ENCODE measurements at regions not wholly inside any gene's neighbourhood (a gene's known extent, or its start where the extent isn't known, plus 50 kb on each side); places are given as distances from the start of the nearest gene placed in this dataset.

GRCh38 chr3:117610156-117610555 is 900.6 kb downstream of the TUSC7 start:
- no peak for DNase-seq (ENCODE audit: low read depth in 3 of 3)

- no peak for DNase-seq (ENCODE audit: low read depth in 3 of 3)
These were observed 901.6 kb downstream of the TUSC7 start for GRCh38 chr3:117611211-117611610.

GRCh38 chr3:117616227-117616626 is 906.6 kb downstream of the TUSC7 start:
- no peak for DNase-seq (ENCODE audit: low read depth in 3 of 3)

- no peak for DNase-seq (ENCODE audit: low read depth in 3 of 3)
These were observed 908.3 kb downstream of the TUSC7 start for GRCh38 chr3:117617906-117618305.

- DNase-seq (ENCODE audit: low read depth in 3 of 3), result no peak
These were observed 908.9 kb downstream of the TUSC7 start for GRCh38 chr3:117618462-117618861.

GRCh38 chr3:117619805-117620204 is 910.2 kb downstream of the TUSC7 start:
- DNase-seq (ENCODE audit: low read depth in 3 of 3), result no peak

GRCh38 chr3:117622171-117622841 is 912.7 kb downstream of the TUSC7 start:
- DNase-seq (ENCODE audit: low read depth in 3 of 3), result no peak

GRCh38 chr3:117624424-117624823 is 914.8 kb downstream of the TUSC7 start:
- DNase-seq (ENCODE audit: low read depth in 3 of 3), result no peak

- no peak for DNase-seq (ENCODE audit: low read depth in 3 of 3)
These were observed 915.6 kb downstream of the TUSC7 start for GRCh38 chr3:117625174-117625573.

- no peak for DNase-seq (ENCODE audit: low read depth in 3 of 3)
These were observed 917.0 kb downstream of the TUSC7 start for GRCh38 chr3:117626577-117626976.

GRCh38 chr3:117628823-117629291 is 919.3 kb downstream of the TUSC7 start:
- no peak for DNase-seq (ENCODE audit: low read depth in 3 of 3)

GRCh38 chr3:117629505-117629904 is 919.9 kb downstream of the TUSC7 start:
- DNase-seq (ENCODE audit: low read depth in 3 of 3), result no peak

GRCh38 chr3:117630469-117630868 is 920.9 kb downstream of the TUSC7 start:
- DNase-seq (ENCODE audit: low read depth in 3 of 3), result no peak

GRCh38 chr3:117630885-117631284 is 921.3 kb downstream of the TUSC7 start:
- DNase-seq (ENCODE audit: low read depth in 3 of 3), result no peak

GRCh38 chr3:117631781-117632180 is 922.2 kb downstream of the TUSC7 start:
- DNase-seq (ENCODE audit: low read depth in 3 of 3), result no peak

GRCh38 chr3:117632191-117632590 is 922.6 kb downstream of the TUSC7 start:
- DNase-seq (ENCODE audit: low read depth in 3 of 3), result no peak

GRCh38 chr3:117633207-117633606 is 923.6 kb downstream of the TUSC7 start:
- DNase-seq (ENCODE audit: low read depth in 3 of 3), result no peak

GRCh38 chr3:117637666-117638065 is 928.1 kb downstream of the TUSC7 start:
- DNase-seq (ENCODE audit: low read depth in 3 of 3), result no peak

GRCh38 chr3:117644203-117644602 is 934.6 kb downstream of the TUSC7 start:
- DNase-seq (ENCODE audit: low read depth in 3 of 3), result no peak

GRCh38 chr3:117645561-117646242 is 936.1 kb downstream of the TUSC7 start:
- DNase-seq (ENCODE audit: low read depth in 3 of 3), result no peak

GRCh38 chr3:117647435-117647834 is 937.9 kb downstream of the TUSC7 start:
- DNase-seq (ENCODE audit: low read depth in 3 of 3), result no peak

- no peak for DNase-seq (ENCODE audit: low read depth in 3 of 3)
These were observed 941.7 kb downstream of the TUSC7 start for GRCh38 chr3:117651246-117651645.

- no peak for DNase-seq (ENCODE audit: low read depth in 3 of 3)
These were observed 946.8 kb downstream of the TUSC7 start for GRCh38 chr3:117656391-117656790.
